ENCODE measurements at regions not wholly inside any gene's neighbourhood (a gene's known extent, or its start where the extent isn't known, plus 50 kb on each side); places are given as distances from the start of the nearest gene placed in this dataset.

DNA sequence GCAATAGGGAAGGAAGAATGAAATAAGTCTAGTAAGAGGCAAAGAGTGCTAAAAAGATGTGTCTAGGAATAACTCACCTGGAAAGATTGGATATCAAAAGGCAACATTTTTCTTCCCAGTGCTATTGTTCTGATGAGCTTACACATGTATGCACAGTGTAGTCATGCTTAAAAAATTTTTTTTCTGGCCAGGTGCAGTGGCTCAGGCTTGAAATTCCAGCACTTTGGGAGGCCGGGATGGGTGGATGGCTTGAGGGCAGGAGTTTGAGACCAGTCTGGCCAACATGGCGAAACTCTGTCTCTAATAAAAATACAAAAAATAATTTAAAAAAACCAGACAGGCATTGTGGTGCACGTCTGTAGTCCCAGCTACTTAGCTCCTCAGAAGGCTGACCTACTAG lies 795.8 kb upstream of the IGFBP7 start:
- no peak overlapping the region for H3K4me2 ChIP-seq (ENCODE audit: insufficient read depth, insufficient read length, low read length)
- no peaks in the 10 kb centered on the region for H3K79me2 ChIP-seq (ENCODE audit: insufficient read depth, low read length)

More for the DNA sequence above, 795.8 kb upstream of the IGFBP7 start:
- Mint-ChIP-seq H3K36me3 (ENCODE audit: insufficient read depth in 1 of 3, low read depth in 3 of 3) (no peaks in the 10 kb centered on the region), H3K4me3 (no peak overlapping the region), H3K27me3 (ENCODE audit: low read depth) (no peaks in the 10 kb centered on the region), H3K27ac (no peak overlapping the region), H3K4me1 (no peaks in the 10 kb centered on the region), H3K9me3 (no peaks in the 10 kb centered on the region)
- Histone ChIP-seq H2BK20ac (ENCODE audit: low read depth, low read length, poor library complexity, severe bottlenecking) (no peak overlapping the region), H2BK5ac (ENCODE audit: insufficient read length, low read length) (no peak overlapping the region), H2AK5ac (ENCODE audit: insufficient read length, low read length) (no peak overlapping the region), H2AFZ (ENCODE audit: low read length) (no peak overlapping the region), H3K4me1 (ENCODE audit: insufficient read depth, low read length) (no peaks in the 10 kb centered on the region), H3K27ac (ENCODE audit: insufficient read length, low read depth, low read length) (no peak overlapping the region), H3K9ac (ENCODE audit: extremely low read depth, insufficient read length, low read length) (no peak overlapping the region), H3K56ac (ENCODE audit: insufficient read length, low read depth, low read length) (no peak overlapping the region), H4K91ac (ENCODE audit: insufficient read length, low read depth, low read length) (no peak overlapping the region), H4K5ac (ENCODE audit: insufficient read length, low read depth, low read length) (no peak overlapping the region), H4K8ac (replicated peaks; ENCODE audit: insufficient read length, low read depth, low read length) (no peak overlapping the region), H3K23me2 (ENCODE audit: insufficient read length, low read depth, low read length, poor library complexity, severe bottlenecking) (no peaks in the 10 kb centered on the region), H3K4ac (ENCODE audit: low read depth, low read length) (no peak overlapping the region), H2BK15ac (ENCODE audit: low read depth, low read length) (no peak overlapping the region), H3K9me3 (ENCODE audit: control insufficient read depth, low read depth, low read length) (no peaks in the 10 kb centered on the region), H3K79me1 (ENCODE audit: insufficient read depth, low read depth, low read length, poor library complexity, severe bottlenecking) (no peaks in the 10 kb centered on the region), H3K23ac (ENCODE audit: insufficient read length, low read depth, low read length) (no peak overlapping the region), H3K18ac (ENCODE audit: insufficient read length, low read depth, low read length) (no peak overlapping the region), H2BK120ac (ENCODE audit: low read depth, low read length, poor library complexity, severe bottlenecking) (no peak overlapping the region), H2BK12ac (ENCODE audit: insufficient read length, low read depth, low read length) (no peak overlapping the region), H3K14ac (ENCODE audit: insufficient read depth, low read length) (no peak overlapping the region), H3K27me3 (ENCODE audit: insufficient read depth, low read length) (no peaks in the 10 kb centered on the region), H3T11ph (ENCODE audit: low read length) (no peak overlapping the region), H4K20me1 (ENCODE audit: control insufficient read depth, insufficient read depth, insufficient read length) (no peaks in the 10 kb centered on the region)
- no peak for DNase-seq
- TF ChIP-seq, protein P1, sequence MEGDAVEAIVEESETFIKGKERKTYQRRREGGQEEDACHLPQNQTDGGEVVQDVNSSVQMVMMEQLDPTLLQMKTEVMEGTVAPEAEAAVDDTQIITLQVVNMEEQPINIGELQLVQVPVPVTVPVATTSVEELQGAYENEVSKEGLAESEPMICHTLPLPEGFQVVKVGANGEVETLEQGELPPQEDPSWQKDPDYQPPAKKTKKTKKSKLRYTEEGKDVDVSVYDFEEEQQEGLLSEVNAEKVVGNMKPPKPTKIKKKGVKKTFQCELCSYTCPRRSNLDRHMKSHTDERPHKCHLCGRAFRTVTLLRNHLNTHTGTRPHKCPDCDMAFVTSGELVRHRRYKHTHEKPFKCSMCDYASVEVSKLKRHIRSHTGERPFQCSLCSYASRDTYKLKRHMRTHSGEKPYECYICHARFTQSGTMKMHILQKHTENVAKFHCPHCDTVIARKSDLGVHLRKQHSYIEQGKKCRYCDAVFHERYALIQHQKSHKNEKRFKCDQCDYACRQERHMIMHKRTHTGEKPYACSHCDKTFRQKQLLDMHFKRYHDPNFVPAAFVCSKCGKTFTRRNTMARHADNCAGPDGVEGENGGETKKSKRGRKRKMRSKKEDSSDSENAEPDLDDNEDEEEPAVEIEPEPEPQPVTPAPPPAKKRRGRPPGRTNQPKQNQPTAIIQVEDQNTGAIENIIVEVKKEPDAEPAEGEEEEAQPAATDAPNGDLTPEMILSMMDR (conservative IDR thresholded peaks at IDR 0.05) = no peak
- WGBS (ENCODE audit: extremely low coverage, insufficient read length, low lambda C conversion rate) = no CpG with 5 or more reads among the region's 3 CpGs
